ENCODE measurements at regions not wholly inside any gene's neighbourhood (a gene's known extent, or its start where the extent isn't known, plus 50 kb on each side); places are given as distances from the start of the nearest gene placed in this dataset.

GRCh38 chr14:101499080-101499479, 62.2 kb upstream of the DIO3 start:
- CTCF ChIA-PET: no interaction called here
- H3K4me3 ChIP-seq (ENCODE audit: insufficient read depth, low read depth, low read length): no peak overlapping the region
- no peak for ATAC-seq (ENCODE audit: low read depth)
- no peaks in the 10 kb centered on the region for H3K36me3 ChIP-seq (ENCODE audit: control insufficient read depth, insufficient read depth, low read length)
- H3K4me2 ChIP-seq (ENCODE audit: low read depth, low read length): no peak overlapping the region
- no peak overlapping the region for H3K23ac ChIP-seq (ENCODE audit: low read depth, low read length)
- H3K4ac ChIP-seq (ENCODE audit: low read depth, low read length): no peak overlapping the region
- dilution Hi-C loops (cut with HindIII; ENCODE audit: low sequenced_read_pairs, unreplicated experiment): no loop called here
- TF ChIP-seq RCOR1 (IDR thresholded peaks at IDR 0.05; ENCODE audit: insufficient replicate concordance, low read length) (no peak), RAD21 (IDR thresholded peaks at IDR 0.05; ENCODE audit: low read length) (no peak), CHD1 (IDR thresholded peaks at IDR 0.05; ENCODE audit: low read depth, low read length) (no peak), POLR2A (IDR thresholded peaks at IDR 0.05; ENCODE audit: low read depth, low read length) (no peak), CEBPB (IDR thresholded peaks at IDR 0.05; ENCODE audit: low read depth, low read length) (no peak), FOS (IDR thresholded peaks at IDR 0.05; ENCODE audit: low read depth, low read length) (no peak), BHLHE40 (IDR thresholded peaks at IDR 0.05; ENCODE audit: low read depth, low read length) (no peak), MXI1 (IDR thresholded peaks at IDR 0.05; ENCODE audit: borderline replicate concordance, low read depth, low read length) (no peak), RFX5 (IDR thresholded peaks at IDR 0.05; ENCODE audit: low read depth, low read length) (no peak), NFE2L2 (IDR thresholded peaks at IDR 0.05; ENCODE audit: low read depth, low read length) (no peak)
- TF ChIP-seq, protein P1, sequence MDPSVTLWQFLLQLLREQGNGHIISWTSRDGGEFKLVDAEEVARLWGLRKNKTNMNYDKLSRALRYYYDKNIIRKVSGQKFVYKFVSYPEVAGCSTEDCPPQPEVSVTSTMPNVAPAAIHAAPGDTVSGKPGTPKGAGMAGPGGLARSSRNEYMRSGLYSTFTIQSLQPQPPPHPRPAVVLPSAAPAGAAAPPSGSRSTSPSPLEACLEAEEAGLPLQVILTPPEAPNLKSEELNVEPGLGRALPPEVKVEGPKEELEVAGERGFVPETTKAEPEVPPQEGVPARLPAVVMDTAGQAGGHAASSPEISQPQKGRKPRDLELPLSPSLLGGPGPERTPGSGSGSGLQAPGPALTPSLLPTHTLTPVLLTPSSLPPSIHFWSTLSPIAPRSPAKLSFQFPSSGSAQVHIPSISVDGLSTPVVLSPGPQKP (IDR thresholded peaks at IDR 0.05; ENCODE audit: borderline replicate concordance, low read depth, low read length): no peak
- TF ChIP-seq, protein P2, sequence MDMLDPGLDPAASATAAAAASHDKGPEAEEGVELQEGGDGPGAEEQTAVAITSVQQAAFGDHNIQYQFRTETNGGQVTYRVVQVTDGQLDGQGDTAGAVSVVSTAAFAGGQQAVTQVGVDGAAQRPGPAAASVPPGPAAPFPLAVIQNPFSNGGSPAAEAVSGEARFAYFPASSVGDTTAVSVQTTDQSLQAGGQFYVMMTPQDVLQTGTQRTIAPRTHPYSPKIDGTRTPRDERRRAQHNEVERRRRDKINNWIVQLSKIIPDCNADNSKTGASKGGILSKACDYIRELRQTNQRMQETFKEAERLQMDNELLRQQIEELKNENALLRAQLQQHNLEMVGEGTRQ (IDR thresholded peaks at IDR 0.05; ENCODE audit: low read depth, low read length): no peak
- H3K14ac ChIP-seq (replicated peaks; ENCODE audit: low read depth, low read length): no peak overlapping the region
- in situ Hi-C loops (cut with MboI; ENCODE audit: low sequenced_read_pairs): no loop called here
- no peaks in the 10 kb centered on the region for H3K4me1 ChIP-seq (ENCODE audit: control insufficient read depth, insufficient read depth, low read length)
- no peak overlapping the region for H2BK5ac ChIP-seq (ENCODE audit: low read depth, low read length, poor library complexity, severe bottlenecking)
- no peak overlapping the region for H2BK15ac ChIP-seq (ENCODE audit: low read depth, low read length)
- WGBS, 2 experiments (ENCODE audit: extremely low coverage in 2 of 2, insufficient read length in 1 of 2): 52% methylated on average over 6 of the region's 11 CpGs; no CpG with 5 or more reads in 1 of the 2 experiments
- POLR2A ChIA-PET (ENCODE audit: unreplicated experiment): no interaction called here
- BruUV-seq (replicated peaks): no TSS peak
- H4K5ac ChIP-seq (ENCODE audit: low read depth, low read length): no peak overlapping the region
- H3K9me3 ChIP-seq (ENCODE audit: control insufficient read depth, insufficient read depth, low read length): peaks cover 9% of the 10 kb centered on the region
- no peak overlapping the region for H4K91ac ChIP-seq (ENCODE audit: insufficient read depth, low read depth, low read length)
- H3K56ac ChIP-seq (ENCODE audit: extremely low read depth, insufficient read depth, low read length): no peak overlapping the region
- no peak overlapping the region for H2BK120ac ChIP-seq (ENCODE audit: low read depth, low read length)
- no peak overlapping the region for H2AK5ac ChIP-seq (ENCODE audit: low read depth, low read length)
- H4K8ac ChIP-seq (ENCODE audit: low read depth in 2 of 2, low read length in 2 of 2): no peak overlapping the region
- H3K79me1 ChIP-seq (ENCODE audit: low read depth in 1 of 2, low read length in 2 of 2): no peaks in the 10 kb centered on the region
- no peak overlapping the region for H3K27ac ChIP-seq (ENCODE audit: insufficient read depth, low read length)
- intact Hi-C loops (cut with micrococcal nuclease): no loop called here
- no peak for DNase-seq
- H3K9me1 ChIP-seq (ENCODE audit: insufficient read depth, low read length): no peaks in the 10 kb centered on the region
- no peaks in the 10 kb centered on the region for H4K20me1 ChIP-seq (ENCODE audit: insufficient read depth, low read length)
- H2AK9ac ChIP-seq (replicated peaks; ENCODE audit: low read depth, low read length, poor library complexity): no peak overlapping the region
- H3K18ac ChIP-seq (ENCODE audit: low read depth, low read length): no peak overlapping the region
- H3K9ac ChIP-seq (ENCODE audit: low read depth, low read length): no peak overlapping the region
- no peak overlapping the region for H2BK20ac ChIP-seq (ENCODE audit: low read depth, low read length)
- H3K27me3 ChIP-seq (ENCODE audit: control insufficient read depth, insufficient read depth, low read length): peaks cover 30% of the 10 kb centered on the region; the same call in 1 of the 2 replicates
- no peak overlapping the region for H2AFZ ChIP-seq (replicated peaks; ENCODE audit: low read length, poor library complexity)
